ENCODE measurements at regions not wholly inside any gene's neighbourhood (a gene's known extent, or its start where the extent isn't known, plus 50 kb on each side); places are given as distances from the start of the nearest gene placed in this dataset.

- H3K4me3 Mint-ChIP-seq (ENCODE audit: unreplicated experiment), result no peak overlapping the region
- H3K9me3 Mint-ChIP-seq (ENCODE audit: unreplicated experiment), result no peaks in the 10 kb centered on the region
- TF ChIP-seq CTCF (IDR thresholded peaks at IDR 0.05; ENCODE audit: insufficient read depth, low read depth, low read length) (no peak), EZH2 (IDR thresholded peaks at IDR 0.05; ENCODE audit: insufficient read depth, low read length) (no peak)
- H3K27me3 Mint-ChIP-seq (ENCODE audit: low read depth, unreplicated experiment), result no peaks in the 10 kb centered on the region
- no peak for FAIRE-seq
- H3K27ac Mint-ChIP-seq (ENCODE audit: unreplicated experiment), result no peak overlapping the region
- no peaks in the 10 kb centered on the region for H3K27me3 ChIP-seq (ENCODE audit: insufficient read depth, low read length)
- H3K9ac ChIP-seq (ENCODE audit: low read length), result no peak overlapping the region
- H3K27ac ChIP-seq (ENCODE audit: low read depth, low read length), result no peak overlapping the region
- no peak overlapping the region for H3K4me2 ChIP-seq (ENCODE audit: low read length)
- no peaks in the 10 kb centered on the region for H3K4me1 Mint-ChIP-seq (ENCODE audit: low read depth, unreplicated experiment)
- no peak overlapping the region for H2AFZ ChIP-seq (ENCODE audit: low read depth, low read length)
- no peaks in the 10 kb centered on the region for H3K79me2 ChIP-seq (ENCODE audit: insufficient read depth, low read length)
- DNase-seq (ENCODE audit: low read depth), result no peak
- H3K9me3 ChIP-seq (ENCODE audit: insufficient read depth, low read depth, low read length), result no peaks in the 10 kb centered on the region
- no peaks in the 10 kb centered on the region for H3K36me3 Mint-ChIP-seq (ENCODE audit: low read depth, unreplicated experiment)
- no peaks in the 10 kb centered on the region for H3K4me1 ChIP-seq (ENCODE audit: insufficient read depth, low read length)
- no peaks in the 10 kb centered on the region for H3K36me3 ChIP-seq (ENCODE audit: insufficient read depth, low read length)
- no peak overlapping the region for H3K4me3 ChIP-seq (ENCODE audit: insufficient read depth, low read depth, low read length)
- H4K20me1 ChIP-seq (ENCODE audit: insufficient read depth, low read length), result no peaks in the 10 kb centered on the region
Observed at GRCh38 chr2:156182132-156182531, 150.4 kb downstream of the NR4A2 start.

GRCh38 chr2:156181208-156181607 lies 151.3 kb downstream of the NR4A2 start:
- no peaks in the 10 kb centered on the region for H3K9me3 Mint-ChIP-seq (ENCODE audit: unreplicated experiment)
- no peaks in the 10 kb centered on the region for H3K79me2 ChIP-seq (ENCODE audit: insufficient read depth, low read length)
- H3K4me3 Mint-ChIP-seq (ENCODE audit: unreplicated experiment), result no peak overlapping the region
- H3K9ac ChIP-seq (ENCODE audit: low read length), result no peak overlapping the region
- no peaks in the 10 kb centered on the region for H3K9me3 ChIP-seq (ENCODE audit: insufficient read depth, low read depth, low read length)
- H3K36me3 ChIP-seq (ENCODE audit: insufficient read depth, low read length), result no peaks in the 10 kb centered on the region
- no peaks in the 10 kb centered on the region for H3K4me1 Mint-ChIP-seq (ENCODE audit: low read depth, unreplicated experiment)
- H3K27ac Mint-ChIP-seq (ENCODE audit: unreplicated experiment), result no peak overlapping the region
- no peaks in the 10 kb centered on the region for H3K27me3 Mint-ChIP-seq (ENCODE audit: low read depth, unreplicated experiment)
- no peak overlapping the region for H3K4me3 ChIP-seq (ENCODE audit: insufficient read depth, low read depth, low read length)
- no peaks in the 10 kb centered on the region for H4K20me1 ChIP-seq (ENCODE audit: insufficient read depth, low read length)
- H3K4me2 ChIP-seq (ENCODE audit: low read length), result no peak overlapping the region
- no peak overlapping the region for H3K27ac ChIP-seq (ENCODE audit: low read depth, low read length)
- H3K36me3 Mint-ChIP-seq (ENCODE audit: low read depth, unreplicated experiment), result no peaks in the 10 kb centered on the region
- no peak for DNase-seq (ENCODE audit: low read depth)
- no peak for FAIRE-seq
- H2AFZ ChIP-seq (ENCODE audit: low read depth, low read length), result no peak overlapping the region
- TF ChIP-seq EZH2 (IDR thresholded peaks at IDR 0.05; ENCODE audit: insufficient read depth, low read length) (no peak), CTCF (IDR thresholded peaks at IDR 0.05; ENCODE audit: insufficient read depth, low read depth, low read length) (no peak)
- no peaks in the 10 kb centered on the region for H3K27me3 ChIP-seq (ENCODE audit: insufficient read depth, low read length)
- no peaks in the 10 kb centered on the region for H3K4me1 ChIP-seq (ENCODE audit: insufficient read depth, low read length)

GRCh38 chr2:156177654-156178053 lies 154.9 kb downstream of the NR4A2 start:
- Histone ChIP-seq H3K27me3 (ENCODE audit: insufficient read depth, low read length) (no peaks in the 10 kb centered on the region), H3K27ac (ENCODE audit: low read depth, low read length) (no peak overlapping the region), H3K4me3 (ENCODE audit: insufficient read depth, low read depth, low read length) (no peak overlapping the region), H3K4me2 (ENCODE audit: low read length) (no peak overlapping the region), H3K9me3 (ENCODE audit: insufficient read depth, low read depth, low read length) (no peaks in the 10 kb centered on the region), H2AFZ (ENCODE audit: low read depth, low read length) (no peak overlapping the region), H3K9ac (ENCODE audit: low read length) (no peak overlapping the region), H3K79me2 (ENCODE audit: insufficient read depth, low read length) (no peaks in the 10 kb centered on the region), H4K20me1 (ENCODE audit: insufficient read depth, low read length) (no peaks in the 10 kb centered on the region), H3K4me1 (ENCODE audit: insufficient read depth, low read length) (no peaks in the 10 kb centered on the region), H3K36me3 (ENCODE audit: insufficient read depth, low read length) (no peaks in the 10 kb centered on the region)
- Mint-ChIP-seq H3K36me3 (ENCODE audit: low read depth, unreplicated experiment) (no peaks in the 10 kb centered on the region), H3K27ac (ENCODE audit: unreplicated experiment) (no peak overlapping the region), H3K4me1 (ENCODE audit: low read depth, unreplicated experiment) (no peaks in the 10 kb centered on the region), H3K9me3 (ENCODE audit: unreplicated experiment) (no peaks in the 10 kb centered on the region), H3K4me3 (ENCODE audit: unreplicated experiment) (no peak overlapping the region), H3K27me3 (ENCODE audit: low read depth, unreplicated experiment) (no peaks in the 10 kb centered on the region)
- DNase-seq (ENCODE audit: low read depth) (no peak), FAIRE-seq (no peak)
- TF ChIP-seq CTCF (IDR thresholded peaks at IDR 0.05; ENCODE audit: insufficient read depth, low read depth, low read length), result no peak
- no peak for TF ChIP-seq EZH2 (IDR thresholded peaks at IDR 0.05; ENCODE audit: insufficient read depth, low read length)

All from astrocyte (in vitro differentiated cells and primary cell).